Gastroesophageal sphincter (tissue), 4 donors: ENCODE measurements at regions not wholly inside any gene's neighbourhood (a gene's known extent, or its start where the extent isn't known, plus 50 kb on each side); places are given as distances from the start of the nearest gene placed in this dataset.

Source experiments
- ATAC-seq: fragments of 150-250 bp; one replicate; pipeline ENCODE4 v1.9.1; 2016; ENCODE audit warnings: mild to moderate bottlenecking, moderate library complexity
- H3K27ac ChIP-seq, 4 donors: fragments of 200-600 bp; sonication (generic) in 3 of 4; 1 replicate in 3 of 4; 2 replicates in 1 of 4; pipeline ENCODE4 v1.5.1; 2016 to 2019
- H3K27me3 ChIP-seq: fragments of 200-600 bp; sonication (generic); one replicate; pipeline ENCODE4 v1.5.1; 2019
- H3K36me3 ChIP-seq, 2 donors: fragments of 200-600 bp; sonication (generic); one replicate each; pipeline ENCODE4 v1.5.1; 2019; ENCODE audit warnings: control low read depth in 1 of 2
- H3K4me1 ChIP-seq, 3 donors: fragments of 200-600 bp; sonication (generic); 1 replicate in 2 of 3; 2 replicates in 1 of 3; pipeline ENCODE4 v1.5.1; 2016 to 2019; ENCODE audit warnings: control low read depth in 2 of 3
- H3K4me3 ChIP-seq, 2 donors: fragments of 200-600 bp; sonication (generic); one replicate each; pipeline ENCODE4 v1.5.1; 2019; ENCODE audit warnings: mild to moderate bottlenecking in 1 of 2, moderate library complexity in 1 of 2
- H3K9me3 ChIP-seq, 3 donors: fragments of 200-600 bp; sonication (generic); one replicate each; pipeline ENCODE4 v1.5.1; 2017 to 2019; ENCODE audit warnings: control low read depth in 2 of 3
- EP300 ChIP-seq: sonication (generic); formaldehyde crosslinking; IDR thresholded peaks from one replicate; pipeline ENCODE4 v1.6.1; 2017; ENCODE audit warnings: antibody characterized with exemption, mild to moderate bottlenecking
- POLR2A ChIP-seq, 2 donors: fragments of 450-650 bp; IDR thresholded peaks; one replicate each; pipeline ENCODE4 v1.6.1; 2017; ENCODE audit warnings: antibody characterized with exemption in 2 of 2, mild to moderate bottlenecking in 2 of 2, moderate library complexity in 1 of 2
- POLR2AphosphoS5 ChIP-seq: sonication (generic); formaldehyde crosslinking; IDR thresholded peaks from one replicate; pipeline ENCODE4 v1.6.1; 2017; ENCODE audit warnings: antibody characterized with exemption
- WGBS, 2 donors: methylation state at CpG; one replicate each; pipeline ENCODE4 v1.1.5; 2018; ENCODE audit warnings: low coverage in 1 of 2; 5-methylcytosine and 5-hydroxymethylcytosine counted together
- TF ChIP-seq, protein P1 (sequence below), 4 experiments: fragments of 200-600 bp in 2 of 4; fragments of 450-650 bp in 2 of 4; sonication (generic) in 1 of 4; IDR thresholded peaks; one replicate each; pipeline ENCODE4 v1.5.1; 2017 to 2019; ENCODE audit warnings: antibody characterized with exemption in 4 of 4, mild to moderate bottlenecking in 2 of 4, moderate library complexity in 2 of 4

GRCh38 chr14:106218174-106218573 is 691.8 kb downstream of the TMEM121 start:
- TF ChIP-seq POLR2AphosphoS5, result no peak
- TF ChIP-seq EP300, result no peak
- no peak for TF ChIP-seq POLR2A (IDR thresholded peaks at IDR 0.05)
- TF ChIP-seq, protein P1, sequence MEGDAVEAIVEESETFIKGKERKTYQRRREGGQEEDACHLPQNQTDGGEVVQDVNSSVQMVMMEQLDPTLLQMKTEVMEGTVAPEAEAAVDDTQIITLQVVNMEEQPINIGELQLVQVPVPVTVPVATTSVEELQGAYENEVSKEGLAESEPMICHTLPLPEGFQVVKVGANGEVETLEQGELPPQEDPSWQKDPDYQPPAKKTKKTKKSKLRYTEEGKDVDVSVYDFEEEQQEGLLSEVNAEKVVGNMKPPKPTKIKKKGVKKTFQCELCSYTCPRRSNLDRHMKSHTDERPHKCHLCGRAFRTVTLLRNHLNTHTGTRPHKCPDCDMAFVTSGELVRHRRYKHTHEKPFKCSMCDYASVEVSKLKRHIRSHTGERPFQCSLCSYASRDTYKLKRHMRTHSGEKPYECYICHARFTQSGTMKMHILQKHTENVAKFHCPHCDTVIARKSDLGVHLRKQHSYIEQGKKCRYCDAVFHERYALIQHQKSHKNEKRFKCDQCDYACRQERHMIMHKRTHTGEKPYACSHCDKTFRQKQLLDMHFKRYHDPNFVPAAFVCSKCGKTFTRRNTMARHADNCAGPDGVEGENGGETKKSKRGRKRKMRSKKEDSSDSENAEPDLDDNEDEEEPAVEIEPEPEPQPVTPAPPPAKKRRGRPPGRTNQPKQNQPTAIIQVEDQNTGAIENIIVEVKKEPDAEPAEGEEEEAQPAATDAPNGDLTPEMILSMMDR (IDR thresholded peaks at IDR 0.05), result no peak
- peaks cover 36% of the 10 kb centered on the region for H3K27me3 ChIP-seq

GRCh38 chr14:106222311-106222710 is 695.9 kb downstream of the TMEM121 start:
- ATAC-seq, result no peak
- H3K4me3 ChIP-seq, result no peak overlapping the region
- H3K27me3 ChIP-seq, result peaks cover 37% of the 10 kb centered on the region
- no peaks in the 10 kb centered on the region for H3K4me1 ChIP-seq
- H3K36me3 ChIP-seq, result no peaks in the 10 kb centered on the region
- TF ChIP-seq EP300 (no peak), POLR2AphosphoS5 (no peak), POLR2A (IDR thresholded peaks at IDR 0.05) (no peak)
- TF ChIP-seq, protein P1 (IDR thresholded peaks at IDR 0.05), result no peak
- no peaks in the 10 kb centered on the region for H3K9me3 ChIP-seq
- 46 to 56% methylated on average over 3 of the region's 3 CpGs for WGBS, 2 donors
- no peak overlapping the region for H3K27ac ChIP-seq

More at GRCh38 chr14:106218174-106218573, 691.8 kb downstream of the TMEM121 start:
- no peak for ATAC-seq
- Histone ChIP-seq H3K4me1 (no peaks in the 10 kb centered on the region), H3K4me3 (no peak overlapping the region), H3K9me3 (no peaks in the 10 kb centered on the region), H3K27ac (no peak overlapping the region), H3K36me3 (no peaks in the 10 kb centered on the region)
- WGBS, 2 donors, result 34 to 37% methylated on average over 4 to 5 of the region's 5 CpGs

DNA sequence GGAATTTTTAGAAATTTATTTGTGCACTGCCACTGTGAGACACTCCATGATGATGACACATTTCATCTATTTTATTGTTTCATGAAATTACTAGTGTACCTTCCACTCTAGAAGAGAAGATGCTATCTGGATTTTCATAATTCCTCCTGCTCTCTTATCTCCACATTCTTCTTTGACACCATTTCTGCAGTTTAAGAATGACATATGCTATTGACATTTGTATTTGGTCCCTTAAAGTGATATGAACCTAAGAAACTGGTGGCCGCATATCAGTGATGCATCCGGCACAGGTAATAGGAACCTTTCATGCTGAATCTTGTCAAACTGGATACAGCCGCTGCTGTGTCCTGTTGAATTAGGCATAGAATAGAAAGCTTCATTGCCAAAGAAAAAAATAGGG is 696.3 kb downstream of the TMEM121 start:
- ATAC-seq, result no peak
- H3K4me1 ChIP-seq, result no peaks in the 10 kb centered on the region
- WGBS, 2 donors, result 71 to 80% methylated on average over 2 to 3 of the region's 3 CpGs
- peaks cover 37% of the 10 kb centered on the region for H3K27me3 ChIP-seq
- no peak overlapping the region for H3K4me3 ChIP-seq
- no peak overlapping the region for H3K27ac ChIP-seq
- H3K9me3 ChIP-seq, result no peaks in the 10 kb centered on the region
- TF ChIP-seq EP300, result no peak
- no peak for TF ChIP-seq POLR2AphosphoS5
- no peak for TF ChIP-seq POLR2A (IDR thresholded peaks at IDR 0.05)
- TF ChIP-seq, protein P1 (IDR thresholded peaks at IDR 0.05), result no peak
- no peaks in the 10 kb centered on the region for H3K36me3 ChIP-seq

- no peak for ATAC-seq
- Histone ChIP-seq H3K27ac (no peak overlapping the region), H3K27me3 (peaks cover 11% of the 10 kb centered on the region), H3K4me1 (no peaks in the 10 kb centered on the region), H3K4me3 (no peak overlapping the region), H3K9me3 (no peaks in the 10 kb centered on the region), H3K36me3 (no peaks in the 10 kb centered on the region)
- WGBS, 2 donors, result 47 to 67% methylated on average over 2 to 10 of the region's 10 CpGs
- TF ChIP-seq POLR2AphosphoS5 (no peak), EP300 (no peak), POLR2A (IDR thresholded peaks at IDR 0.05) (no peak)
- TF ChIP-seq, protein P1 (IDR thresholded peaks at IDR 0.05), result no peak
These were observed 701.4 kb downstream of the TMEM121 start for GRCh38 chr14:106227793-106228192.

DNA sequence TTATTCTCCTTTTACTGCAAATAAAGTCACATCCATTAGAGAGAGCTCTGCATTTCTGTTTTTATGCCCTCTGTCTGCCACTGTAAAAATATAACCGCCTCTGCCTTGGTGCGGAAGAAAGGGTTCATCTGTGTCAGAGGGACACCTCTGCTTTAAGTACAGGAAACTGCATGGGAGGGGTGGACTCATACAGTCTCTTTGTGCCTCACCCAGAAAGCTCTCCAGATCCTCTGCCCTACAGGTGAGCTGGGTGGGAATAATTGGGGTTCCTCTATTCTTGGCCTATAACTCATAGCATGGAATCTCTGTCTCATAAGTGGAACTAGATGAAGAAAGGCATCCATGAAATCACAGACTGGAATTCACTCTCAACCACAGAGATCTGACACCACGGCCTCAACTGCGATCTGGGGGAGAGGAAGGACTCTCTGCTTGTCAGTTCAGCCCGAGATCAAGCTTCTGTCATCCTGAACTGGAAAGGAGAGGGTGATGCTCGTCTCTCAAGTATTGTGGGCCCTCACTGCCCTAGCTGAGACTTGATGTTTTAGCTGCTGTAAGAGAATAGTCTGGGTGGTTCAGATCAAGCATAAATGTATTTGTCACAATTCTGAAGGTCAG is 702.3 kb downstream of the TMEM121 start:
- H3K4me3 ChIP-seq, result no peak overlapping the region
- H3K27me3 ChIP-seq, result peaks cover 12% of the 10 kb centered on the region
- TF ChIP-seq POLR2A (IDR thresholded peaks at IDR 0.05), result no peak
- TF ChIP-seq, protein P1 (IDR thresholded peaks at IDR 0.05), result no peak
- TF ChIP-seq POLR2AphosphoS5, result no peak
- H3K27ac ChIP-seq, result no peak overlapping the region
- WGBS, 2 donors, result 47 to 70% methylated on average over 4 to 6 of the region's 6 CpGs
- no peak for ATAC-seq
- H3K36me3 ChIP-seq, result no peaks in the 10 kb centered on the region
- H3K4me1 ChIP-seq, result no peaks in the 10 kb centered on the region
- no peaks in the 10 kb centered on the region for H3K9me3 ChIP-seq
